ENCODE measurements at regions not wholly inside any gene's neighbourhood (a gene's known extent, or its start where the extent isn't known, plus 50 kb on each side); places are given as distances from the start of the nearest gene placed in this dataset.
"Not testable (repeated sequence)": the region's sequence is repeated elsewhere in the genome, so short reads cannot be mapped to it uniquely, and the experiment has no call there.

DNA sequence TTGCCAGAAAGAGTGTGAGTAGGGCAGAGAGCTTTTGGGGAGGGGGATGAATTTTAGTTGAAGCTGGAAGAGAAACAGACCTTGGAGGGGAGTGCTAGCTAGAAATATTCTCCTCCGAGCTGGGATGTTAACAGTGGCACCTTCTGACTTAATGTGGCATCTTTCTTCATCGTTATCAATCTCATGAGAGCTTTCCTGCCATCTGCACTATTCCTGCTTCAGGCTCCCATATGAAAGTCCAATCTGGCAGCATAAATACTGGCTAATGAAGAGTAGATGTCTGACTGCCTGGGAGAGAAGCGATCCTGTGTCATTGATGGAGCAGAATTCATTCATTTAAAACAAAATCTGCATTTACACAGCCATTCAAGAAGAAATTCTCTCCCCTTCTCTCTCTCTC lies 284.5 kb downstream of the TMEM38B start:
- DNase-seq = no peak

- no peak for DNase-seq
These were observed 284.9 kb downstream of the TMEM38B start for GRCh38 chr9:105979290-105979689.

DNA sequence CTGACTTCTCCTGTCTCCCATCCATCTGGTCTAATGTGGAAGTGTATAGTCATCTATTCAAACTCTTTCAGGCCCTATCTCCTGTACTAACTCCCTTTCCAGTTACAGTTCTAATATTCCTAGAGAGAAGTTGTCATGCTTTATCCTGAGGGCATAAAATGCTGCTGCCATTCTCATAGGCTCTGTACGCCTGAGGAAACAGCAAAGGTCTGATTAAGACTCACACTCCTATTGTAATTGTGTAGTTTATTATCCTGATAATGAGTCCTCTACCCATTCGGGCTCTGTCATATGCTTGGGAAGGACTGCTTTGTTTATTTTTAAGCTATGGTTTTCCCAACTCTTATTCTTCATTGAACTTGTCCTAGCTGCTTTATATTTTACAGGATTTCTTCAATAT lies 290.4 kb downstream of the TMEM38B start:
- no peak for DNase-seq

DNA sequence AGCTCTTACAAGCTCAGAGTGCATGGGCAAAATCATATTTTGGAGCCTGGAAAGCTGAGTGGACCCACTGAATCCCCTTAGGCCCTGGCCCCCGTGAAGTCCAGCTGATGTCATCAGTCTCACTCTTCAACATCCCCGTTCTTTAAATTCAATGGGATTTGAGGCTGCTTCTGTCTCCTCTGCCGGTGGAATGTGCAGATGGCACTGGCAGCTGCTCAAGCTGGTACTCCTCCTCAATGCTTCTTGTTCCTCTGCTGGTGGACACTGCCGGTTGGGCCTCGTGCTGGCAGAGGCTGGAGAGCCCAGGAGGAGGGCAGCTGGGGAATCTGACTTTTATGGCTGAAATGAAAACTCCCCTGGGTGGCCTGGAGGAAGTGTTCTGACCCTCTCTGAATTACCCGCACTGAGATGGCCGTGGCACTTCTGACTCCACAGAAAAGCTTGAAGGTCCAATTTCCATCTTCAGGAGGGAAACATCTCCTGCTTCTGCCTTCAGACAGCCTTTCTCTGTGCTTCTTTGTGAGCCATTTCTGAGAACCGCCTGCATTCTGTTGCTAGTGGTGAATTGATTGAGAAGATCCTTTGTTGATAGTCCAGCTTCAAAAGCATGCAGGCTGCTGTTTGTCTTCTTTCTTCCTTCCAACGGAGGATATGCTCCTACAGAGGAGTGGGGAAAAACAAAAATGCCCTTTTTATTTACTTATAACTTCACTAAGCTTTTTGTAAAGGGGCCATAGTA lies 298.9 kb downstream of the TMEM38B start:
- DNase-seq = no peak

DNA sequence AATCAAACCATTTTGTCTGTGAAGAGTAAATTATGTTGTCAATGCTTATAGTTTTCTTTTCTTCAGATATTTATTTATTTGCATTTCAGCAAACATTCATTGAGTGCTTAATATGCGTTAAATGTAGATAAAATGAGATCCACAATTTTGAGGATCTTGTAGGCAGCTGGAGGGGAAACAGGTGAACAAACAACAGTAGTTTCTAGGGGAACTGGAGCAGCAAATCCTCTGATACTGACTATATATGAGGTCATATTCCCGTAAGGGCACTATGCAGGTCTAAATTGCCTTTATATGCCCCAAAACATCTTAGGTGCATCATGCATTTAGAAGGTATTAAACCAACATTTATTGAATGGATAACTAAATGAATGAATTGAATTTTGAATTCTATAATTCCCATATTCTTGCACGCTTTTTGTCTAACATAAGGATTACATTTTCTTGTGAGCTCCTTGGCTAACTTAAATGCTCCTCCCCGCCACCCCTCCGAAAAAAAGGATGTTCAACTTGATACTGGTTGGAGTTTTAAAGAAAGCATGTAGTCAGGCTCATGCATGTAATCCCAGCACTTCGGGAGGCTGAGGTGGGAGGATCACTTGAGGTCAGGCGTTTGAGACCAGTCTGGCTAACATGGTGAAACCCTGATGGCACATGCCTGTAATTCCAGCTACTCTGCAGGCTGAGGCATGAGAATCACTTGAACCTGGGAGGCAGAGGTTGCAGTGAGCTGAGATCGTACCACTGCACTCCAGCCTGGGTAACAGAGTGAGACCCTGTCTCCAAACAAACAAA lies 299.8 kb downstream of the TMEM38B start:
- no peak for DNase-seq

- DNase-seq = no peak
These were observed 300.6 kb downstream of the TMEM38B start for GRCh38 chr9:105994970-105995369.

GRCh38 chr9:106017198-106017740 lies 322.9 kb downstream of the TMEM38B start:
- DNase-seq = no peak

DNA sequence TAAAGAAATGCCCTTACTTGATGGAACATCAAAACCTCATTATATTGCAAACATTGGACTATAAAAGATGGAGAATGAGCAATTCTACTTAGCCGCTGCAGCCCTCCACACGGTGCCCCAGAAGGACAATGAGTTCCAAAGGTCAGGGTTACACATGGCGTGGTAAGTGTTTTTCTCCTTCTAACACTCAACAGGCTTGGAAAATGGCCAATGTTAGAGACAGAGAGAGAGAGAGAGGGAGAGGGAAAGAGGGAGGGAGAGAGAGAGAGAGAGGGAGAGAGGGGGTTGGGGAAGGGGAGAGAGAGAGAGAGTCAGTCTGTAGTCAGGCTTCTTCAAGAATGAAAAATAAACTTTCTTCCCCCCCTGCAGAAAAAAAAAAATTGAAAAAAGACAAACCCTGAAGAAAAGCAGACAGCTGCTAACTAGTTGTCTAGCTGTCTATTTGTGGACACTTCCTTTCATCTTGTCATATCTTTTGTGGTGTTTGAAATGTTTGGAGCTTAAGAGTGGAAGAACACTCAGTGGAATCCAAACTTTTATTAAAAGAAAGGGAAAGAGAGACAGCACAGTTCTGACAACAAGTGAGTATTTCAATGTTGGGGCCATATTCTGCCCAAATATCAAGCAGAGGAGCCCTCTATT lies 324.8 kb downstream of the TMEM38B start:
- DNase-seq = no peak

- no peak for DNase-seq
These were observed 325.4 kb downstream of the TMEM38B start for GRCh38 chr9:106019702-106020101.

GRCh38 chr9:106020186-106020585 lies 325.8 kb downstream of the TMEM38B start:
- no peak for DNase-seq

DNA sequence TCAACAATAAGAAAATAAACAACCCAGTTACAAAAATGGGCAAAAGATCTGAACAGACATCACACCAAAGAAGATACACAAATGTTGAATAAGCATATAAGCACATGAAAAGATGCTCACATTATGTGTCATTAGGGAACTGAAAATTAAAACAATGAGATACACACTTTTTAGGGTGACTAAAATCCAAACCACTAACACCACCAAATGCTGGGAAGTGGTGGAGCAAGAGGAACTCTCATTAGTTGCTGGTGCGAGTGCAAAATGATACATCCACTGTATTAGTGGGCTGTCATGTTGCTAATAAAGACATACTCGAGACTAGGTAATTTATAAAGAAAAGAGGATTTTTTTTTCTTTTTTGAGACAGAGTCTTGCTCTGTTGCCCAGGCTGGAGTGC lies 329.1 kb downstream of the TMEM38B start:
- no peak for DNase-seq

DNA sequence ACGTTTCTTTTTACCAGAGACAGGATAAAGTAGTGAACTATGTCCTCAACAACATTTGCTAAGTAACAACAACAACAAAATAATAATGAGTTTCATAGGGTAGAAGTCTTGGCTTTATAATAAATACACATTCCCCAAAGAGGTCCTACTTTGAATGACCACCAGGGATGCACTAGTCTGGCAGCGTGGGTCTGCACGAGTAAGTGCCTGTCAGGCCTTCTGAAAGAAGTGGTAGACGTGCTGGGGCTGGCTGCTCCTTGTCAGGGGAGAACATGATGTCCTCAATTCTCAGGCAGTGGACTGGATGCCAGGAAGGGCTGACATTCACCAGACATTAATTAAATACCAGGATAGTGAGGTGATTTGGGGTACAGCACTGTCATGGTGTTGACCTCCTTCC lies 331.1 kb downstream of the TMEM38B start:
- DNase-seq = no peak

GRCh38 chr9:106030146-106030545 lies 335.8 kb downstream of the TMEM38B start:
- DNase-seq = not testable (repeated sequence)

DNA sequence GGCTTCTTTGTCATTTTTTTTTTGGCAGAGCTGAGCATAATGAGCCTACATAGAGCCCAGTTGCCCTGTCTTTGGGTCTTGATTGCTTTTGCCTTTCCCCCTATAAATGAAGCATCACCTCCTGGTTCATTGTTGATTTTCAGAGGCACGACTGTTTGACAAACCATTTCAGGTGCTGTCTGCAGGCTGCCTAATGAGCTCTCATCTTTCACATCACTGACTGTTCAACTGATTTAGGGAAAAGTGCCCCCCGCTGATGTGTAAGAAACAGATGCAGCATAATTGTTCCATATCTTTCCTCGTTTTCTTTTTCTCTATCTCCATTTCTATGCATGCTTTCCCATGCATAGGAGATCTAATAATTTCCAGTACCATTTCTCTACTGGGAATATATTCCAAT lies 338.6 kb downstream of the TMEM38B start:
- DNase-seq = no peak

DNA sequence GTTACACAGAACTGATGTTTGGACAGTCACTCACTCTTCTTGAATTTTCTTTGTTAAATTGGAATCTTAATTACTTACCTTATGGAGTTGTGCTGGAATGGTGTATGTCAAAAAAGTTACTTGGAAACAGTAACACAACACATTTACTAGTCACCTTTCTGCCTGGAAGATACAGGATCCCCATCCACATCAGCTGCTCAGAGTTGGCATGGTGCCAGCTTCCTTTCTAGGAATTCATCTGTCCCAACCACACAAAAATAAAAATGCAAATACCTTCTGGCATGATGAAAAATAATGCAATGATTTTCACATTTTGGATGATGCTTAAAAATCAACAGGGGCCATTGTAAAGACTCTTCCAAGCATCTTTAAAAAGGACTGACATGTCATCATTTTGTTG lies 341.5 kb downstream of the TMEM38B start:
- no peak for DNase-seq

DNA sequence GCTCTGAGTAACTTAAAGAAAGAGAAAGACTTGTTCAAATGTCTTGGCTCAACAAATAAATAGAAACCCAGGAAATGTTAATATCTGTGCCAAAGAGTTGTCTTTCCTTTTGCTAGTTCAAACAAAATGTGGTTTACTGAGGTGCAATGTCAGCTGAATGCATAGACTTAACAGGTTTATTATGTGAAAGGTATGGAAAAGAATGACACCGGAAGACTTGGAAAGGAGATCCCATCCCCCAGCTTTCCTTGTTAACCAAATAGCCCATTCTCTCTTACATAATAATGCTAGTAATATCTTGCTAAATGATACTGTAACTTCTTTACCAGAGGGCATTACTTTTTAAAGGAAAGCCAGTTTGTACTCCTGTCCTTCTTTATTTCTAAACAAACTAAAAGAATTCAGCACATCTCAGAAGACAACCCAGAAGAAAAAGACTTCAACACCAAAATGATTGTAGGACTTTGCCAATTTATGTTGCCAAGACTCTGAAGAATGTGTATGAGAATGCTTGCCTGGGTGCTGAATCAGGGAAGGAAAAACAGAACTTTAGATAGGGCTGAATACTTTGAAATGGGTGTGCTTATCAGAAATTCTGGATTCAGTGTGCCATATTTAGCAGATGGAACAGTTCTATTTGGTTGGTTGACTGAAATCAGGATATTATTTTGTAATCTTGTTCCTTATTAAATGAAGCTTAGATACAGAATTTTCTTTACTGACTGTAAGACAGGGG lies 344.1 kb downstream of the TMEM38B start:
- no peak for DNase-seq

GRCh38 chr9:106039151-106039935 lies 345.0 kb downstream of the TMEM38B start:
- DNase-seq = no peak

DNA sequence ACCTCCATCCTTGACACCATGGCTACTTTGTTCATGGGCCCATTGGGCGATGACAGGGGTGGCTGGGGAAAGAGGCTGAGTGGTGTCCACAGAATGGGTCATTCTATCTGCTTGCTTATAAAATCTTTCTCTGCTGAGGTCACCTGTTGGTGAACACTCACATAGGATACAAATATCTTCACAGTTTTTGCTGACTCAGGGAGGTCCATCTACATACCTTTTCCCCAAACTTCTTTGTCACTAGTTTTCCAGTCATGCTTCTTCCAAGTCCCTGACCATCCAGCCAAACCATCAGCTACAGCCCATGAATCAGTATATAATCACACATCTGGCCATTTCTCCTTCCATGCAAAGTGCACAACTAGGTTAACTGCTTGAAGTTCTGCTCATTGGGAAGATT lies 347.6 kb downstream of the TMEM38B start:
- DNase-seq = not testable (repeated sequence)

GRCh38 chr9:106051545-106051944 lies 357.2 kb downstream of the TMEM38B start:
- no peak for DNase-seq

DNA sequence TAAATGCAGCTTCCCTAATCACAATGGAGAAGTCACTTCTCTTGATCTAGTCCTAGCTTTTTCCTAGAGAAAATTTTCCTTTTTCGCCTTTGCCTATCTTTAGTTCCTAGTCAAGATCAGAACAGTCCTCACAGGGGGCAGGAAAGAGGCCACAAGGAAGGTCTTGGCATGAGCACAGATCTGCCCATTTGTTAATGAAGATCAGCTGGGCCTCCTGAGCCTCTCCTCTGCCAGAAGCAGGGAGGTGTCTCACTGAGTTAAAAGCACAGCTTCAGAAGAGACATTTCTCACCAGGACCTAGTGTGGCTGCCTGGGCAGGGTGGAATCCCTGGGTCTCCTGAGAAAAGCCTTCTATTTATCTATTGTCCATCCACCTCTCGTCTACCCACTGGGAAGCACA lies 357.8 kb downstream of the TMEM38B start:
- no peak for DNase-seq

DNA sequence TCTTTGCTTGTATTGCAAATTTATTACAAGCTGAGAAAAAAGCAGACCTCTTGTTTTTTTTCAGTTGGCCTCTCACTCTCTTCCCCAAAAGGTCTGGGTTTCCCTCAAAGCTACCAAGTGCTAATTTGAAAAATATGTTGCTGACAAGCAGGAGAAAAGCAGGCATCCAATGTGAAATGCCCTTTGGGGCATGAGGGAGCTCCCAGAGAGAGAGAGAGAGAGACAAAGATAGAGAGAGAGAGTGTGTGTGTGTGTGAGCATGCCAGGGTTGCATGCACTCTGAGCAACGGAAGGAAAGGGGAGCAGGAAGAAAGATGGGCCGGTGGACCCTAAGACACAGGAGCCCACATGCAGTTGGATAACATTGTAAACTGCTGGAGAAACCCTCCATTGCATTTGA lies 358.4 kb downstream of the TMEM38B start:
- DNase-seq = no peak

GRCh38 chr9:106056328-106056727 lies 362.0 kb downstream of the TMEM38B start:
- no peak for DNase-seq

Measured in right forelimb (tissue), 1 donor.